Astrocyte of the spinal cord (primary cell): ENCODE measurements at regions not wholly inside any gene's neighbourhood (a gene's known extent, or its start where the extent isn't known, plus 50 kb on each side); places are given as distances from the start of the nearest gene placed in this dataset.
"Not testable (repeated sequence)": the region's sequence is repeated elsewhere in the genome, so short reads cannot be mapped to it uniquely, and the experiment has no call there.

Source experiments
- DNase-seq: peaks from one replicate; pipeline ENCODE4 v3.0.0; 2011; ENCODE audit warnings: low read depth, low spot score
- H3K4me3 ChIP-seq: 2 replicates; pipeline ENCODE4 v1.5.1; 2011; ENCODE audit warnings: low read depth, mild to moderate bottlenecking, low read length, moderate library complexity
- CTCF ChIP-seq: IDR thresholded peaks from 2 replicates; pipeline ENCODE4 v1.5.1; 2012; ENCODE audit warnings: low read depth, mild to moderate bottlenecking, low read length, inconsistent platforms
- in situ Hi-C: cut with HindIII; loops from 2 replicates; pipeline ENCODE4 v1.10.0; 2017; ENCODE audit warnings: low sequenced_read_pairs

- no peak overlapping the region for H3K4me3 ChIP-seq
- no peak for TF ChIP-seq CTCF
- DNase-seq = no peak
- in situ Hi-C loops = no loop called here
These were observed 1253.5 kb downstream of the TYW1 start for GRCh38 chr7:68250143-68250542.

GRCh38 chr7:68254815-68255214 is 1258.2 kb downstream of the TYW1 start:
- in situ Hi-C loops, DNase-seq, H3K4me3 ChIP-seq: not testable (repeated sequence)

DNA sequence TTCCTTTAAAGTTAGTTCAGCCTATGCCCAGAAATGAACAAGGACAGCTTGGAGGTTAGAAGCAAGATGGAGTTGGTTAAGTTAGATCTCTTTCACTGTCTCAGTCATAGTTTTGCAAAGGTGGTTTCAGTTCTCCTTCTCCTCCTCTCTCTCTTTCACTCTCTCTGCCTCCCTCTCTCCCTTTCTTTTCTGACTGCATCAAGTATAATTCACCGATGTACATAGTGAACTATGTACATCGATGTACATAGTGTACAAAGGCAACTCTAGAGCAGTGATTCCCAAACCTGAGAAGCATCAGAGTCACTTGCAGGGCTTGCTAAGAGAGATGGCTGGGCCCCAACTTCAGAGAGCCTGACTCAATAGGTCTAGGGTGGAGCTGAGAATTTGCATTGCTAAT is 1259.7 kb downstream of the TYW1 start:
- DNase-seq = no peak
- in situ Hi-C loops = no loop called here
- TF ChIP-seq CTCF = no peak
- H3K4me3 ChIP-seq = no peak overlapping the region

DNA sequence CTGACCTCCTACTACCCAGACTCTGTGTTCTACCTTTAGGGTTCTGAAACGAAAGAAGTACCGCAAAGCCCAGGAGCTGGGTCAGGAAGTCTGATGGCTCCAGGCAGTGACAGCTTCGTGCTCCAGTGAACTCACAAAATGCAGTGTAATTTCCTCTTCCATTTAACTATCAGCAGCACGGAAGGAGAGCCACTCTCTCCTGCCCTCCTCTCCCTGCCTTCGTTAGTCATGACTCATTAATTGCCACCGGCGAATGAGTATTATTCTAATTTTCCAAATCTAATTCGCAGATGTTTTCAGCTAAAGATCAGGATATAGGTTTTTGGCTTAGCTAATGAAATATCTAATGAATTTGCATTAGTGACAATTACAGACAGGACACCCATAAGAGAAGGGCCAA is 1262.0 kb downstream of the TYW1 start:
- TF ChIP-seq CTCF = no peak
- DNase-seq = no peak
- in situ Hi-C loops = no loop called here
- no peak overlapping the region for H3K4me3 ChIP-seq

DNA sequence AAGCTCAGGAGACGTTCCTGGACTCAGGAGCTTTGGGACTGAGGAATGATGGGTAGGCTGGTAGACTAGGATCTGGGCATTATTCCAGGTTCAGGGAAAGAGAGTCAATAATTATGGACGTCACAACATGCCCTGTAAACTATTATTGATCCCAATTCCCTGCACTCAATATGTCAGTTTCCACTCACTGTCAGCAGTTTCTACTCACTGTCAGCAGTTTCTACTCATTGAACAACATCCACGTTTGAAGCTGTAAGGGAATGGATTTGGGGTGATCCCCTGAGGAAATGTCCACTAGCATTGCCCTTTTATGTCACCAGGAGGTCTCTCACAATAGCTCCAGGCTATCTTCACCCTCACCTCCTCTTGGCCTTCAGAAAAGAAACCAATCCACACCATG is 1268.6 kb downstream of the TYW1 start:
- in situ Hi-C loops = no loop called here
- no peak overlapping the region for H3K4me3 ChIP-seq
- DNase-seq = no peak
- no peak for TF ChIP-seq CTCF

GRCh38 chr7:68266004-68266579 is 1269.5 kb downstream of the TYW1 start:
- DNase-seq = no peak
- no peak for TF ChIP-seq CTCF
- no peak overlapping the region for H3K4me3 ChIP-seq
- in situ Hi-C loops = no loop called here

GRCh38 chr7:68267486-68267885 is 1270.9 kb downstream of the TYW1 start:
- H3K4me3 ChIP-seq = no peak overlapping the region
- in situ Hi-C loops = no loop called here
- TF ChIP-seq CTCF = no peak
- no peak for DNase-seq
